Suppressor macrophage treated with lipopolysaccharide for 4 hours (primary cell): ENCODE measurements at regions not wholly inside any gene's neighbourhood (a gene's known extent, or its start where the extent isn't known, plus 50 kb on each side); places are given as distances from the start of the nearest gene placed in this dataset.
"Not testable (repeated sequence)": the region's sequence is repeated elsewhere in the genome, so short reads cannot be mapped to it uniquely, and the experiment has no call there.

Experiments used
- DNase-seq: peaks from one replicate; pipeline ENCODE4 v3.0.0-alpha.2; 2020

DNA sequence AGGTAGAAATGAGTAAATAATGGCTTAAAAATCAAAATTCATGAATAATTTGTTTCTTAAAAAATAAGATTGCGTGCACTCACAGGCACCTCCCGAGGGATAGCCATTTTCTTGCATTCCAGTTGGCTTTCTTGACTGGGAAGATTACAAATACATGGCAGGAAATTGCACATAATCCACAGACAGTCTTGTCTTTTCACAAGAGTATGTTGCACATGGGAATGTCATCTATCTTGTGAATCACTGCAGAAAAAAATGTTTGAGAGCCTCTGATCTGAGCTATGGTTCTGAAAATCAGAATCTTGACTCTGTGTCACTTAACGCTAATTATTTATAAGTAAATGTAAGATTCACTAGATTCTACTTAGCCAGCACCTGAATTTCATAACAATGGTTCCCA is 74.1 kb upstream of the PRKG1 start:
- no peak for DNase-seq

DNA sequence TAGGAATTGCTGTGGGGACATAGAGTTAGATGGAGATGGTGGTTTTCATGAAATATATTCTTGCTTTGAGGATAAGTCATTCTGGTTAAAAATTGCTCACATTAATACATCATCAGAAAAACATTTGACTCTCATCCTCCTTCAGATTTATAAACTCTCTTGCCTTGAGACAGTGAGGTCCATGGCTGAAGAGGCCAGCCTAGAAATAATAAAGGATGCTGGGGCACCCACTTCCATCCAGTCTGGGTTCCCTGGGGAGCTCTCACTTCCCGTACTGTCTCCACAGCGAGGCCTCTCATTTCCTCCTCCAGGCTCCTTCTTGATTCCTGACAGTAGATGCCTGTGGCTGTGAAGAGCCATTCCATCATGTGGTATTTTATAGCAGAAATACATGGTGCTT is 73.3 kb upstream of the PRKG1 start:
- DNase-seq, result no peak

DNA sequence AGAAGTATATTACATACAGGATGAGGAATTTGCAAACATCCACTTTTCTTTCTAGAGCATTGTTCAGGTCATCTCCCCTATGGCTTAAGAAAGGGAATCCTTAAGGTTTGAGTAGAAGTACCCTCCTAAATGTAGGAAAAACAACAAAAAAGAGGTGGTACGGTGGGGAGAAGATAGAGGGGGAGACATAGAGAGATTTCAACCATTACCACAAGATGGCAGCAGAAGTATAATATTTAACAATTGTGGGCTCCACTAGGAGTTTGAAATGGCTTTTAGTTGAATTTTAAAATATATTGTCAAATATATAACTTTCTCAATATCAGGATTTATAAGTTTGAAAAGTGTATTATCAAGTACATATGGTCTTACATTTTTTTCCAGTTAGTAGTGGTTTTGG is 72.7 kb upstream of the PRKG1 start:
- peak; percentile 23 for DNase-seq

DNA sequence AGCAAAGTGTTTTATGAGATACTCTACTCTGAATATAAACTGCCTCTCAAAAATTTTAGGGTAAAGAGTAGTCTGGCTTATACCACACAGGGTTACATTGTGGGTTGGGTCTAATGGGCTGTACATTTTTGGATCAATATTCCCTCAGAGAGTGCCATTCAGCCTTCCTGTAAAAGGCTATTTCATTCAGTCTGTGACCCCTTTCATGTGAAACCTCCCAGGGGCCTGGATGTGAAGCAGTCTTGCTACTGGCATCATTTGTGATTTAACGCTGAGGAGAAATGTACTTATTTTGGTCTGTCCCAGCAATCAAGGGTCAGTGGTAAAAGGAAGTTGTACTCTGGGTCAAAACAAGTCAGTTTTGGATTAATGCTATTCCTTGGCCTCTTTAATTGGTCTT is 71.8 kb upstream of the PRKG1 start:
- DNase-seq, result no peak

DNA sequence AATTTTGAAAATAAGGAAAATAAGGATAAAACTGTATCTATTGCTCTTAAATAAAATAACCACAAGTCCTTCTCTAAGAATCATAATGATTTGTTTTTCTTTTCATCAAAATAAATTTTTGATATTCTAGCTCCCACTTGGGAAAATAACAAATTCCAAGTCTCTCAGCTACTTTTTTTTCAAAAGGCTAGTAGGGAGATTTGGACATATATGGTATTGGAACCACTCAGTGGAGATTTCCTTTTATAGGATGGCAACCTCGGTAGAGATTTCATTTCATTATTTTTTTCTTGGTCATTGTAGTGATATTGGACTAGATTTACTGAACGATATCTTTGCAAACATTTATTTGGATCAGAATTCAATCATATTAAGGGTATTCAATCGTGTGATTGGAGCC is 69.5 kb upstream of the PRKG1 start:
- no peak for DNase-seq

DNA sequence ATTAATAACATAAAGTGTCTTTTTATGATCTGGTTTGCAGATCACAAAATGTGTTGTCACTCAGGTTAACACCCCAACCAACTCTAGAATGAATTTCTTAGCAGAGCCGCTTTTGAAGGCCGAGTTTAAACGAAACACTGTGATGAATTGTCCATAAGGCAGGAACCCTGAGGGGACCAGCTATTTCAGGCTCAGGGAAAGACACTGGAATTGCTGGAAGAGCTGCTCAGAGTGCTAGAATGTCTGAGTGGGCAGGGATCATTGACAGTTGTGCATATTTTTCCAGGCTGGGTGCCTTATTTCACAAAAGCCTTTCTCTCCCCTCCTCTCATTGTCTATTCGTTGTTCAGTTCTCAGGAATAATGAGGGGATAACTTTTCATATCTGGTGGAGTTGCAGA is 68.7 kb upstream of the PRKG1 start:
- no peak for DNase-seq

DNA sequence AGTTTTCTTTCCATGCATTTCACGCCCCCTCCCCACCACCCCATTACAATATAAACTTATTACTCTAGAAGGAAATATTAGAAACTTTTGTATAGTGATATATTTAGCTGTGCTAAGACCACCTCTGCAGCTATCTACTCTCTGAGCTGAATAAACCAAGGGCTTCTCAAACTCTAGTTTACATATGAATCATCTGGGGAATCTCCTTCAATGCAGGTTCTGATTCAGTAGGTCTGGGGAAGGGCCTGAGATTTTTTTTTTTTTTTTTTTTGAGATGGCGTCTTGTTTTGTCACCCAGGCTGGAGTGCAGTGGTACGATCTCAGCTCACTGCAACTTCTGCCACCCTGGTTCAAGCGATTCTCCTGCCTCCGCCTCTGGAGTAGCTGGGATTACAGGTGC is 67.6 kb upstream of the PRKG1 start:
- no peak for DNase-seq

DNA sequence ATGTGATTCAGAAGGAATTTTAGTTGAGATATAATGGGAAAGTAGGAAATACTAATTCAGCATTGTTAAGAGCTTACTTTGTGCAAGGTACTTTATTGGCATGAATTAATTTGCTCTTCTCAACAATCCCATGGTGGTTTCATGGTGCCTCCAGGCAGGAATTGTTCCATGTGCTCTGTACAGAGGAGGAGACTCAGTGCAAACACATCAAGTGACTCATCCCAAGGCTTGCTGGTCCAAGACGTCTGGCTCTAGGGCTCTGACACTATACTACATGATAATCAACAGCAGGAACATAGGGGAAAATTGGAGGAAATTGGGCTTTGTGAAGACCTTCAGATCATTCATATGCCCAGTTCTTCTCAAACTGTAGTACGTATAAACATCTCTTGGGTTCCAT is 66.5 kb upstream of the PRKG1 start:
- no peak for DNase-seq

DNA sequence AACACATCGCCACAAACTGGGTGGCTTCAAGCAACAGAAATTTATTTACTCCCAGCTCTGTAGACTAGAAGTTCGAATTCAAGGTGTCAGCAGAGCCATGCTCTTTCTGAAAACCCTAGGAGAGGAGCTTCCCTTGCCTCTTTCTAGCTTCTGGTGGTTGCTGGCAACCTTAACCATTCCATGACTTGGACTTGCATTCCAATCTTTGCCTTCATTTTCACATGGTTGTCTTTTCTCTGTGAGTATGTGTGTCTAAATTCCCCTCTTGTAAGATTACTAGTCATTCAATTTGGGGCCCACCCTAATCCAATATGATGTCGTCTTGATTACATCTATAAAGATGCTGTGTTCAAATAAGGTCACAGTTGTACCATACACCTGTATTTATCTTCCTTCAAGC is 65.9 kb upstream of the PRKG1 start:
- no peak for DNase-seq

DNA sequence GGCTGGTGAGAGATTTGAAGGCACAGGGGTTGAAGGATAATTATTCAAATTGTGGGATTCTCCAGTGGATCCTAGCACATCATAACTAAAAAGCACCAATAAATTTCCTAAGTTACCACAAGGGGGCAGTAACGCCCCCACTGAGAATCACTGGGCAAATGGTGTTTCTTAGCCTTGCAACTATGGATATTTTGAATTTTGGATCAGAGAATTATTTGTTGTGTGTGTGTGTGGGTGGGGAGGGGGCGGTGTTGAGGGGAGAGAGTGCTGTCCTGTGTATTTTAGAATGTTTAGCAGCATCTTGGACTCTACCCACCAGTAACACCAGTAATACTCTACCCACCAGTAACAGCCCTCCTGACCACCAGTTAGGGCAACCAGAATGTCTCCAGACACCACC is 63.3 kb upstream of the PRKG1 start:
- DNase-seq, result peak; percentile 48

DNA sequence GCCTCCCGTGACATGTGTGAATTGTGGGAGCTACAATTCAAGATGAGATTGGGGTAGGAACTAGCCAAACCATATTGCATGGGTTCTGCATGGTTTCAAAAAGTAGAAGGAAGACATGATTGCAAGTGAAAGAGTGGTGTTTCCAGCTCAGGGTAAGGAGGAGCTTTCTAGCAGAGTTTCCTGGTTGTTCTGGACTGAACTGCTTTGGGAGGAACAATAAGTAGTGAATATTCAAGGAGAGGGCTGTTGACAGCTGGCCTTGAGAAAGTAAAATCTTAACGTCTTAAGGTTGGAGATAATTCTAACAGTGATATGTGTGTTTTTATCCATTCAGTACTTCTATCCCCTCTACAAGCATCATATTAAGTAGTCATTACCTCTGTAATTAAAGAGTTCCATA is 62.2 kb upstream of the PRKG1 start:
- no peak for DNase-seq

DNA sequence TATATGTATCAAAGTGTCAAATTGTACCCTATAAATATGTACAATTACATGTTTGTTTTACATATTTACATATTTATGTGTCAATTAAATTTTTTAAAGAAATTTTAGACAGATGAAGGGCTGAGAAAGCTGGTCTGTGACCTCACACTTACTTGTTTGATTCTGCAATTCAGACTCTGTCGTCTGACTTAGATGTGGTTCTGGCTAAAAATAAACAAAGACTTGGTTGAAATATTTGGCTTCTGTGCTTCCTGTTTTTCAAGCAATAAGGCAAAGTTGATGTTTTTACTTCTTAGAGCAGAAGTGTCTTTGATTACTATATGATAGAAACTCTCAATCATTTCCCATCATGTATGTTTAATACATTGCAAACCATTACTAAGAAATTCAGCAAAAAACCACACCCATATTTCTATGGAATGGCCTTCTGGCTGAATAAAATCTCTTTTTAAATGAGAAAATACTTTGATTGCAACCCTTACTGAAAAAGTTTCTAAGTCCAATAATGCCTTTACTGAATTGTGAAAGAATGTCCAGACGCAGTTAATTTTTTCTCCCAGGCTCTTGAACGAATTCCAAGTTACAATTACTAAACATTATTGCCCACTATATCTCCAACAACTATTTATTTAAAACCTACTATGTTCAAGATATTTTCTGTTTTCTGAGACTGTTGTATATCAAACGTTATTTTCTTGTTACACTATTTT is 59.5 kb upstream of the PRKG1 start:
- DNase-seq, result no peak

DNA sequence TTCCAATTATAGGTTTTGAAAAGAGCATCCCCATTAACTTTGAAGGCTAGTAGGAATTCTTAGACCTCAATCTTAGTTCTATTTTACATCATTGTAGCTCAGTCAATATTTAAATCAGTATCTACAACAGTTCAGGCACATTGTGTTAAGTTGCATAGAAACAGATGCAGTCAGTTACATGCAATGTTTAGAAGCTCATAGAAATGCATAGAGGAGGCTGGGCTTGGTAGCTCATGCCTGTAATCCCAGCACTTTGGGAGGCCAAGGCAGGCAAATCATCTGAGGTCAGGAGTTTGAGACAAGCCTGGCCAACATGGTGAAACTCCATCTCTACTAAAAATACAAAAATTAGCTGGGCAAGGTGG is 58.9 kb upstream of the PRKG1 start:
- DNase-seq, result not testable (repeated sequence)

DNA sequence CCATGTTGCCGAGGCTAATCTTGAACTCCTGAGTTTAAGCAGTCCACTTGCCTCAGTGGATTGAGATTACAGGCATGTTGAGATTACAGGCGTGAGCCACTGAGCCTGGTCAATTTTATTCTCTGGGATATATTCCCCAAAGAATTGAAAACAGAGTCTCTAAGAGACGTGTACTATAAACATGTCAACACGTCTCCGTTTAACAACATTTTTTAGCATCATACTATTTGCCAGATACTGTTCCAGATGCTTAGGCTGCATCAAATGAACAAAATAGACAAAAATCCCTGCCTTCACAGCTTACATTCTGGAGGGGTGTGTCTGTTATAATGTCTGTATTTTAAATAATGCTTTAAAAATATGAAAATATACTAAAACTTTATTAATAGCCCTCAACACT is 54.1 kb upstream of the PRKG1 start:
- no peak for DNase-seq

DNA sequence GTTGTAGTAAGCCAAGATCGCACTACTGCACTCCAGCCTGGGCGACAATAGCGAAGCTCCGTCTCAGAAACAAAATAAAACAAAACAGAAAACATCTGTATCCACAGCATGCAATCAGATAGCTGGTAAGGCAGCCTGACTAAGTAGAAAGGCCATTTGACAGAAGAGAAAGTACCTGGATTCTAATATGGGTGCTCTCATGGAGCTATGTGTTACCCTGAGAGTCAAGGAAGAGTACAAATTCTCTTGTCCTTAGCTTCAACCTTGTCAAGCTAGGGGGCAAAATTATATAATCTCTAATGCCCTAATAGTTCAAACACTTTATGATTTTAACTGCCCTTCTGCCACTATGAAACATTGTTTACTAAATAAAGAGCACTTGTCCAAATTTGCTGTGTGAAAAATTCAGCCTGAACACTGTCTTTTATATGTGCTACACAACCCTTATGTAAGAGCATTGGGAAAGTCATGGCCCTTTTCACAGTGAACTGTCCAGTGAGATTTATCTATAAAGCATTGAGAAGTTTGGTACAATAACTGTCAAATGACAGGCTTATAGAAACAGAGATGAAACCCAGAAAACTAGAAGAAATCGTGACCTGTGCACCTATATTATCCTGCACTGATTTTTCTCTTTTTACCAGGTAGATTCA is 51.2 kb upstream of the PRKG1 start:
- no peak for DNase-seq

DNA sequence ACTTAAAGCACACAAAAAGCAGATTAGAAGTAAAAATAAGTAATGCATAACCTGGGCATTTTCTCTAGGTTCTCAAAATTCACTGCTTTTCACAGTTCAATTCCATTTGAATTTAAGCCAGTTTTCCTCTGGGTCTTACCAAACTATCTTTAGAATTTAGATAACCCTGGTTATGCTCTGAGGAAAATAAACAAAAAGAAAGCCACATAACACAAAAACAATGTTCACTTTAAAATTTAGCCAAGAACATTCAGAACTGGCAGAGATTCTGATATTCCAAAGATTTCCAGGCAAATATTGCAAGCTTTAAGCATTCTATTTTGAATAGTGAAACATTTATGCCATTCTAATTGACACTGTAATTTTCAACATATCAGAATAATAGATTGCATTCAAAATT is 50.7 kb upstream of the PRKG1 start:
- DNase-seq, result no peak
